ENCODE measurements at regions not wholly inside any gene's neighbourhood (a gene's known extent, or its start where the extent isn't known, plus 50 kb on each side); places are given as distances from the start of the nearest gene placed in this dataset.

DNA sequence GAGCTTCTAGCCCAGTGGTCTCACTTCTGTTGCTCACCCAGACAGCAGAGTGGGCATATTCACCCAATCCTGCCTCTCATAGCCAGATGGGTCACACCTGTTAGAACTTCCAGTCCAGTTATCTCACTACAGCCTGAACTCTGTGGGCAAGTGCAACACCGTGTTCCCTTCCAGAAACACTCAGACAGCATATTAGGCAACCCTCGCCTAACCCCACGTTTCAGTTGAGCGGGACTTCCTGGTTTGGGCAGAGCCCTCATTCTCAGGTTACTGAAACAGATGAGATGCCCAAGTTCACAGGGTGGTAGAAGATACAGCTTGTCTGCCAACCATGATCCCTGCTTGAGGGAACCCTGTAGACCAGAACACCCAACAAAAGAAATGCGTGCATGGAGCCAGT is 538.2 kb downstream of the CYLC2 start:
- no peak overlapping the region for H3K9ac ChIP-seq (replicated peaks in 1 of 4; ENCODE audit: extremely low read depth in 1 of 4, low read depth in 3 of 4, low read length in 3 of 4)
- no peaks in the 10 kb centered on the region; a peak in 1 of 8 replicates for H3K36me3 ChIP-seq (ENCODE audit: control insufficient read depth in 2 of 4, insufficient read depth in 4 of 4, low read length in 3 of 4)
- H3K4me2 ChIP-seq (ENCODE audit: insufficient read depth in 1 of 2, low read depth in 2 of 2, low read length in 2 of 2): no peak overlapping the region
- no peak overlapping the region for H4K91ac ChIP-seq (replicated peaks; ENCODE audit: insufficient read length, low read length)
- H3K56ac ChIP-seq (replicated peaks; ENCODE audit: insufficient read length, low read depth, low read length): no peak overlapping the region
- no peak overlapping the region for H4K8ac ChIP-seq (ENCODE audit: extremely low read depth, insufficient read depth, low read length)
- no peaks in the 10 kb centered on the region for H3K79me1 ChIP-seq (ENCODE audit: low read depth, low read length)
- no peak overlapping the region for H3K27ac ChIP-seq (ENCODE audit: low read depth, low read length)
- no peak overlapping the region for H2BK12ac ChIP-seq (ENCODE audit: low read depth, low read length)
- H3K4me1 ChIP-seq (replicated peaks in 1 of 4; ENCODE audit: control insufficient read depth in 3 of 4, insufficient read depth in 4 of 4, low read length in 3 of 4): no peaks in the 10 kb centered on the region
- no peak overlapping the region for H3K14ac ChIP-seq (ENCODE audit: insufficient read length)
- no peak overlapping the region for H2AFZ ChIP-seq (ENCODE audit: low read length)
- DNase-seq (ENCODE audit: low read depth in 1 of 2, low spot score in 2 of 2): no peak
- no peak overlapping the region for H3K23ac ChIP-seq (ENCODE audit: insufficient read length)
- ChIA-PET POLR2A (ENCODE audit: partially characterized antibody) (no interaction called here), CTCF (ENCODE audit: partially characterized antibody) (no interaction called here)
- H2BK5ac ChIP-seq (ENCODE audit: low read depth, low read length): no peak overlapping the region
- H4K20me1 ChIP-seq (replicated peaks in 1 of 2; ENCODE audit: control insufficient read depth in 1 of 2, insufficient read depth in 2 of 2, low read length in 2 of 2): no peaks in the 10 kb centered on the region
- H3K27me3 ChIP-seq (replicated peaks in 1 of 4; ENCODE audit: control insufficient read depth in 3 of 4, extremely low read depth in 1 of 4, insufficient read depth in 3 of 4, low read length in 3 of 4): no peaks in the 10 kb centered on the region
- no peaks in the 10 kb centered on the region for H3K23me2 ChIP-seq (ENCODE audit: low read depth, low read length)
- no peak overlapping the region for H4K5ac ChIP-seq (ENCODE audit: insufficient read length, low read depth, low read length)
- no peak overlapping the region for H3K4ac ChIP-seq (replicated peaks; ENCODE audit: insufficient read length, low read depth, low read length)
- H3K18ac ChIP-seq (ENCODE audit: extremely low read depth, low read length): no peak overlapping the region
- no peak overlapping the region for H3K4me3 ChIP-seq (ENCODE audit: extremely low read depth in 1 of 4, insufficient read depth in 2 of 4, low read depth in 3 of 4, low read length in 4 of 4)
- no peak for FAIRE-seq
- H2AK5ac ChIP-seq (ENCODE audit: low read depth, low read length): no peak overlapping the region
- H2BK15ac ChIP-seq (ENCODE audit: low read length): no peak overlapping the region
- H2BK20ac ChIP-seq (ENCODE audit: low read length): no peak overlapping the region
- WGBS, 2 experiments (ENCODE audit: extremely low coverage in 1 of 2, insufficient coverage in 1 of 2, insufficient read length in 1 of 2, insufficient replicate concordance in 2 of 2, low coverage in 1 of 2, low lambda C conversion rate in 2 of 2, missing lambda C conversion rate in 1 of 2): 97% methylated on average over 5 of the region's 5 CpGs; no CpG with 5 or more reads in 1 of the 2 experiments
- no peak overlapping the region for H2BK120ac ChIP-seq (replicated peaks; ENCODE audit: low read depth, low read length)
- no peaks in the 10 kb centered on the region; a peak in 1 of 4 replicates for H3K9me3 ChIP-seq (ENCODE audit: insufficient read depth in 2 of 2, low read depth in 1 of 2, low read length in 1 of 2)
- H3K79me2 ChIP-seq (ENCODE audit: control insufficient read depth in 1 of 2, insufficient read depth in 2 of 2, low read length in 2 of 2): no peaks in the 10 kb centered on the region
- TF ChIP-seq ZNF274 (IDR thresholded peaks at IDR 0.05; ENCODE audit: borderline replicate concordance, extremely low read depth, low read length) (no peak), CTBP2 (IDR thresholded peaks at IDR 0.05; ENCODE audit: borderline replicate concordance, insufficient read depth, insufficient read length, low read length) (no peak), SP2 (IDR thresholded peaks at IDR 0.05; ENCODE audit: low read length) (no peak), SRF (IDR thresholded peaks at IDR 0.05; ENCODE audit: low read depth, low read length) (no peak), POU5F1 (IDR thresholded peaks at IDR 0.05; ENCODE audit: low read depth, low read length) (no peak), CBX5 (IDR thresholded peaks at IDR 0.05; ENCODE audit: low read depth, low read length) (no peak), PHF8 (conservative IDR thresholded peaks at IDR 0.05; ENCODE audit: low read depth, low read length) (no peak), MAFK (IDR thresholded peaks at IDR 0.05; ENCODE audit: low read depth, low read length) (no peak)
- TF ChIP-seq, protein P1, sequence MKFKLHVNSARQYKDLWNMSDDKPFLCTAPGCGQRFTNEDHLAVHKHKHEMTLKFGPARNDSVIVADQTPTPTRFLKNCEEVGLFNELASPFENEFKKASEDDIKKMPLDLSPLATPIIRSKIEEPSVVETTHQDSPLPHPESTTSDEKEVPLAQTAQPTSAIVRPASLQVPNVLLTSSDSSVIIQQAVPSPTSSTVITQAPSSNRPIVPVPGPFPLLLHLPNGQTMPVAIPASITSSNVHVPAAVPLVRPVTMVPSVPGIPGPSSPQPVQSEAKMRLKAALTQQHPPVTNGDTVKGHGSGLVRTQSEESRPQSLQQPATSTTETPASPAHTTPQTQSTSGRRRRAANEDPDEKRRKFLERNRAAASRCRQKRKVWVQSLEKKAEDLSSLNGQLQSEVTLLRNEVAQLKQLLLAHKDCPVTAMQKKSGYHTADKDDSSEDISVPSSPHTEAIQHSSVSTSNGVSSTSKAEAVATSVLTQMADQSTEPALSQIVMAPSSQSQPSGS (IDR thresholded peaks at IDR 0.05; ENCODE audit: low read length): no peak
